ENCODE measurements at regions not wholly inside any gene's neighbourhood (a gene's known extent, or its start where the extent isn't known, plus 50 kb on each side); places are given as distances from the start of the nearest gene placed in this dataset.
"Not testable (repeated sequence)": the region's sequence is repeated elsewhere in the genome, so short reads cannot be mapped to it uniquely, and the experiment has no call there.

DNA sequence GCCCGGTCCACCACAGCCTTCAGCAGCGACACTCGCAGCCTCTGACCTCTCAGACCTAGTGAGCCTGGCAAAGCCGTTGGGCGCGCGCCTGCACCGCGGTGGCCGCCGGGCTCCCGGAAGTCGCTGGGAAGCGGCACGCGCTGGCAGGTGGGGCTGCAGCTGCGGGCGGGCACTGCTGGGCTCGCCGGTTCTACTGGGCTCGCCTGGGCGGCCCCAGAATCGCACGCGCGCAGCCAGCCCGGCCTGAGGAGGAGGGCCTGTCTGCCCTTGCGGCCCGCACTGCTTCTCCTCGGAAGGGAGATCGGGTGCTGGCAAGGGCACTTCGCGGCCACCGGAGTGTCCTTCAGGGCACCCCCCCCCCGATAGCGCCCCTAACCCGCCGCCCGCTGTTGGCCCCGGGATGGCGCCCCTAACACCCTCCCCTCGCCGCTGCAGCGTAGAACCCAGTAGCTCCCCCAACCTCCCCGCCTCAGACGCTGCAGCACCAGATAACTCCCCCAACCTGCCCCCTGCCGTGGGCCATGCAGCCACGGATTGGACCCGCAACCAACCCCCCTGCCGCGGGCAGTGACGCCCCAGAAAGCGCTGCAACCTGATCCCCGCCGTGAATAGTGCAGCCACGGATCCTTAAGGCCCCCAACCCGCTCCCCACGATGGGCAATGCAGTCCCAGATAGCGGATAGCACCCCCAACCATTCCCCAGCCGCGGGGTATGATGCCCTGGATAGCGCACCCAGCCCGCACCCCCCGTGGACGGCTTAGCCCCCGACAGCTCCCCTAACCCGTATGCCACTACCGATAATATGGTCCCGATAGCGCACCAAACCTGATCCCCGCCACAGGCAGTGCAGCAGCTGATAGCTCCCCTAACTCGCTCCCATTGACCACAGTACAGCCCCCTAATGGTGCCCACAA is 306.5 kb downstream of the TUBA3C start:
- not testable (repeated sequence) for TF ChIP-seq SUZ12 (IDR thresholded peaks at IDR 0.05; ENCODE audit: extremely low read depth, insufficient read depth, insufficient read length); YY1 (IDR thresholded peaks at IDR 0.05; ENCODE audit: insufficient read depth, insufficient read length)
